ENCODE measurements at regions not wholly inside any gene's neighbourhood (a gene's known extent, or its start where the extent isn't known, plus 50 kb on each side); places are given as distances from the start of the nearest gene placed in this dataset.

- no peak for DNase-seq
Observed at GRCh38 chr9:126154869-126155268, 171.8 kb upstream of the MVB12B start.

GRCh38 chr9:126155756-126156664 lies 170.6 kb upstream of the MVB12B start:
- DNase-seq, result no peak

GRCh38 chr9:126156898-126157297 lies 169.7 kb upstream of the MVB12B start:
- no peak for DNase-seq

- DNase-seq, result no peak
Observed at GRCh38 chr9:126157423-126157822, 169.2 kb upstream of the MVB12B start.

- no peak for DNase-seq
Observed at GRCh38 chr9:126157826-126158587, 168.6 kb upstream of the MVB12B start.

GRCh38 chr9:126158588-126159429 lies 167.8 kb upstream of the MVB12B start:
- DNase-seq, result no peak

GRCh38 chr9:126159430-126160060 lies 167.1 kb upstream of the MVB12B start:
- DNase-seq, result no peak

GRCh38 chr9:126160067-126160853 lies 166.4 kb upstream of the MVB12B start:
- DNase-seq, result no peak

GRCh38 chr9:126160854-126161329 lies 165.7 kb upstream of the MVB12B start:
- no peak for DNase-seq

- no peak for DNase-seq
Observed at GRCh38 chr9:126162611-126163381, 163.8 kb upstream of the MVB12B start.

- DNase-seq, result no peak
Observed at GRCh38 chr9:126164796-126165525, 161.7 kb upstream of the MVB12B start.

GRCh38 chr9:126165755-126166154 lies 160.9 kb upstream of the MVB12B start:
- DNase-seq, result no peak

GRCh38 chr9:126166291-126166690 lies 160.3 kb upstream of the MVB12B start:
- no peak for DNase-seq

GRCh38 chr9:126166866-126167265 lies 159.8 kb upstream of the MVB12B start:
- DNase-seq, result no peak

GRCh38 chr9:126169736-126170135 lies 156.9 kb upstream of the MVB12B start:
- DNase-seq, result no peak

- no peak for DNase-seq
Observed at GRCh38 chr9:126170286-126170823, 156.3 kb upstream of the MVB12B start.

- DNase-seq, result no peak
Observed at GRCh38 chr9:126171641-126172040, 155.0 kb upstream of the MVB12B start.

GRCh38 chr9:126173401-126173800 lies 153.2 kb upstream of the MVB12B start:
- DNase-seq, result no peak

- no peak for DNase-seq
Observed at GRCh38 chr9:126173929-126174328, 152.7 kb upstream of the MVB12B start.

GRCh38 chr9:126183266-126183665 lies 143.4 kb upstream of the MVB12B start:
- DNase-seq, result no peak

All from SHP77 (cell line).